22Rv1 (cell line): ENCODE measurements at regions not wholly inside any gene's neighbourhood (a gene's known extent, or its start where the extent isn't known, plus 50 kb on each side); places are given as distances from the start of the nearest gene placed in this dataset.

Source experiments
- H3K27ac ChIP-seq: fragments of 450-650 bp; 2 replicates; pipeline ENCODE4 v1.5.1; 2017
- CTCF ChIP-seq: fragments of 450-650 bp; IDR thresholded peaks from 2 replicates; pipeline ENCODE4 v1.5.1; 2017; ENCODE audit warnings: mild to moderate bottlenecking
- ZFX ChIP-seq: fragments of 450-650 bp; IDR thresholded peaks from 2 replicates; pipeline ENCODE4 v1.6.1; 2017; ENCODE audit warnings: antibody characterized with exemption, borderline replicate concordance

- no peak for TF ChIP-seq CTCF
- TF ChIP-seq ZFX: no peak
- no peak overlapping the region for H3K27ac ChIP-seq
Measured at GRCh38 chr16:82497139-82497538, 129.6 kb upstream of the CDH13 start.

- H3K27ac ChIP-seq: no peak overlapping the region
- TF ChIP-seq ZFX: no peak
- no peak for TF ChIP-seq CTCF
Measured at GRCh38 chr16:82488460-82488859, 138.3 kb upstream of the CDH13 start.

- H3K27ac ChIP-seq: no peak overlapping the region
- TF ChIP-seq ZFX: no peak
- TF ChIP-seq CTCF: no peak
Measured at GRCh38 chr16:82481455-82481854, 145.3 kb upstream of the CDH13 start.

GRCh38 chr16:82476786-82477185, 150.0 kb upstream of the CDH13 start:
- TF ChIP-seq ZFX (no peak), CTCF (no peak)
- no peak overlapping the region for H3K27ac ChIP-seq

GRCh38 chr16:82470620-82471152, 156.1 kb upstream of the CDH13 start:
- no peak for TF ChIP-seq ZFX
- no peak for TF ChIP-seq CTCF
- H3K27ac ChIP-seq: no peak overlapping the region

- TF ChIP-seq ZFX: no peak
- no peak for TF ChIP-seq CTCF
- no peak overlapping the region for H3K27ac ChIP-seq
Measured at GRCh38 chr16:82470016-82470415, 156.8 kb upstream of the CDH13 start.

GRCh38 chr16:82464187-82464586, 162.6 kb upstream of the CDH13 start:
- no peak overlapping the region for H3K27ac ChIP-seq
- TF ChIP-seq ZFX (no peak), CTCF (no peak)
